ENCODE measurements at regions not wholly inside any gene's neighbourhood (a gene's known extent, or its start where the extent isn't known, plus 50 kb on each side); places are given as distances from the start of the nearest gene placed in this dataset.
"Not testable (repeated sequence)": the region's sequence is repeated elsewhere in the genome, so short reads cannot be mapped to it uniquely, and the experiment has no call there.

DNA sequence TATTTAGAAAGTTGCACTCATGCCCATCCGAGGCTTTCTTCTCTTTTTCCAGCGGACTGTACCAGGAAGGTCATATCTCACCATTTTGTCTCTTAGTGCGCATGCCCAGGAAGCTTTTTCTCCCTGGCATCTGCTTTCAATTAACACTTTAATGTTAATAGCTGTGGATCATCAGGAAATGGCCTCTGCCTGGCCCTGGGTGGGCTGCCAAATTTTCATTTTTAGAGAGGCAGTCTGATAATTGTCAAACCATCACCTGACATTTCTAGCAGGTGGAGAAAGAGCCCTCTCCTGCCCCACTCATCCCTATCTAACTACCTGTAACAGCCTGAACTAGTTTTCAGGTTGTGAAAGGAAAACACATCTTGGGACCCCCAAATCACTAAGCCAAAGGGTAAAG is 257.4 kb upstream of the LRRC4C start:
- DNase-seq, result no peak
- peaks cover 38% of the 10 kb centered on the region for H3K27me3 ChIP-seq (ENCODE audit: insufficient read depth, low read depth, severe bottlenecking)
- no peak for TF ChIP-seq CTCF (IDR thresholded peaks at IDR 0.05; ENCODE audit: low read depth, low read length)

GRCh38 chr11:41720761-41721160 is 261.3 kb upstream of the LRRC4C start:
- Histone ChIP-seq H3K36me3 (no peaks in the 10 kb centered on the region), H3K4me3 (ENCODE audit: low read depth, low read length) (no peak overlapping the region), H3K9me3 (ENCODE audit: severe bottlenecking) (no peaks in the 10 kb centered on the region), H3K27me3 (ENCODE audit: insufficient read depth, low read depth, severe bottlenecking) (peaks cover 19% of the 10 kb centered on the region), H3K27ac (no peak overlapping the region)
- DNase-seq, result no peak
- TF ChIP-seq CTCF (IDR thresholded peaks at IDR 0.05; ENCODE audit: low read depth, low read length), result no peak

More for the DNA sequence above, 257.4 kb upstream of the LRRC4C start:
- H3K4me3 ChIP-seq (ENCODE audit: low read depth, low read length), result no peak overlapping the region
- no peak overlapping the region for H3K27ac ChIP-seq
- no peaks in the 10 kb centered on the region for H3K36me3 ChIP-seq
- no peaks in the 10 kb centered on the region for H3K9me3 ChIP-seq (ENCODE audit: severe bottlenecking)

DNA sequence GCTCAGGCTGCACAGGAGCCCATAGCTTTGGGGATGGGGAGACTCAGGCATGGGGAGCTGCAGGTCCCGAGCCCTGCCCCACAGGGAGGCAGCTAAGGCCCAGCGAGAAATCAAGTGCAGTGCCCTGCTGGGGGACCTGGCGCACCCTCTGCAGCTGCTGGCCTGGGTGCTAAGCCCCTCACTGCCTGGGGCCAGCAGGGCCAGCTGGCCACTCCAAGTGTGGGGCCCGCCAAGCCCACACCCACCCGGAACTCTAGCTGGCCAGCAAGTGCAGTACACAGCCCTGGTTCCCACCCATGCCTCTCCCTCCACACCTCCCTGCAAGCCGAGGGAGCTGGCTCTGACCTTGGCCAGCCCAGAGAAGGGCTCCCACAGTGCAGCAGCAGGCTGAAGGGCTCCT is 268.7 kb upstream of the LRRC4C start:
- peaks cover 11% of the 10 kb centered on the region for H3K27me3 ChIP-seq (ENCODE audit: insufficient read depth, low read depth, severe bottlenecking)
- H3K36me3 ChIP-seq; H3K9me3 ChIP-seq (ENCODE audit: severe bottlenecking); DNase-seq; H3K4me3 ChIP-seq (ENCODE audit: low read depth, low read length); H3K27ac ChIP-seq: not testable (repeated sequence)

- TF ChIP-seq CTCF (IDR thresholded peaks at IDR 0.05; ENCODE audit: low read depth, low read length), result no peak
- no peak overlapping the region for H3K27ac ChIP-seq
- no peak overlapping the region for H3K4me3 ChIP-seq (ENCODE audit: low read depth, low read length)
- peaks cover 5% of the 10 kb centered on the region for H3K27me3 ChIP-seq (ENCODE audit: insufficient read depth, low read depth, severe bottlenecking)
- no peaks in the 10 kb centered on the region for H3K9me3 ChIP-seq (ENCODE audit: severe bottlenecking)
- H3K36me3 ChIP-seq, result no peaks in the 10 kb centered on the region
- DNase-seq, result no peak
Measured at GRCh38 chr11:41775296-41775695, 315.8 kb upstream of the LRRC4C start.

DNA sequence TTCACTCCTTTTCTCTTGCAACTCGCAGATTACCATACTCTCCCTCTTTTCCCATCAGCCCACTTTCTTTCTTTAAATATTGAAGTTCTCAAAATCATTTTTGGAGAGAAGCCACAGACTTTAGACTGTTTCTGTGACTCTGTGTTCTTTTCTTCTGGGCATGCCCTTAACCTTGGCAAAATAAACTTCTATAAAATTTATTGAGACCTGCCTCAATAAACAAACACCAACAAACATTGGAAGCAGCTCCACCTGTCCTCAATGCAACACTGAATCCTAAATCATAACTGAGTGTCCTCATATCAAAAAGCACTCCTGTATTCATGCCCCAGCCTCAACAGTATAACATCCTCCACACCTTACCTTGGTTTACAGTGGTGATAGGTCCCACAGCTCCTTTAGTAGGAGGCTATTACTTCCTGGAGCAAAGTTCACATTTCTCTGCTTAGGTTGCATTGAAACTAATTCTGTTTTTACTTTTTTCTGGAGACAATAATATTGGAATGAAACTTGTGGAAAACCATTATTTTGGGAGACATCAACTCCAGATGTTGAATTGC is 320.0 kb upstream of the LRRC4C start:
- Histone ChIP-seq H3K27me3 (ENCODE audit: insufficient read depth, low read depth, severe bottlenecking) (peaks cover 22% of the 10 kb centered on the region), H3K4me3 (ENCODE audit: low read depth, low read length) (no peak overlapping the region), H3K36me3 (no peaks in the 10 kb centered on the region), H3K27ac (no peak overlapping the region), H3K9me3 (ENCODE audit: severe bottlenecking) (no peaks in the 10 kb centered on the region)
- TF ChIP-seq CTCF (IDR thresholded peaks at IDR 0.05; ENCODE audit: low read depth, low read length), result no peak
- DNase-seq, result no peak

- DNase-seq, result no peak
- no peaks in the 10 kb centered on the region for H3K36me3 ChIP-seq
- no peak overlapping the region for H3K27ac ChIP-seq
- TF ChIP-seq CTCF (IDR thresholded peaks at IDR 0.05; ENCODE audit: low read depth, low read length), result no peak
- H3K9me3 ChIP-seq (ENCODE audit: severe bottlenecking), result no peaks in the 10 kb centered on the region
- H3K27me3 ChIP-seq (ENCODE audit: insufficient read depth, low read depth, severe bottlenecking), result peaks cover 26% of the 10 kb centered on the region
- no peak overlapping the region for H3K4me3 ChIP-seq (ENCODE audit: low read depth, low read length)
Measured at GRCh38 chr11:41781441-41781840, 322.0 kb upstream of the LRRC4C start.
